ENCODE measurements at regions not wholly inside any gene's neighbourhood (a gene's known extent, or its start where the extent isn't known, plus 50 kb on each side); places are given as distances from the start of the nearest gene placed in this dataset.

DNA sequence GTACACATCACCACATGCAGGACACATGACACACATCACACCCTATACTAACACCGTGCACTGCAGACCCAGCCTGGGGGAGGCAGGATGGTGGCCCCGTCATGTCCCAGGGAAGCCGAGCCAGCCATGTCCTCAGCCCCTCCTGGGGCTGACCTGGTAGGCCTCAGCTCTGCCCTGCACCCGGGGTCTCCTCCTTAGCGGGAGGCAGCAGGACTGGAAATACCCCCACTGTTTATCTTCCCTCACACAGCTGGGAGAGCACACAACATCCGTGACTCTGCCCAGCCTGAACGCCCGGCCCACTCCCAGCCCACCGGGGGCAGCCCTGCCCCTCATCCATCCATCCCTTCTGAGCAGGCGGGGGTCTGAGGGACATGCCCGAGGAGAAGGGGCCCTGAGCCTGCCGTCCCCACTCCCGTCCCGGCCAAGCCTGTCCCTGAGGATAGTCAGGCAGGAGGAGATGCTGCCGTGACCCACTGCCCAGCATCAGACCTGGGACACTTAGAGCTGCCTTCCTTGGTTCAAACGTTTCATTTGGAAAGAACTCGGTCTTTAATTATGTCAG, 945.0 kb downstream of the BRD1 start:
- DNase-seq (ENCODE audit: low read depth) (no peak), FAIRE-seq (no peak)
- Histone ChIP-seq H3K4me3 (ENCODE audit: low read depth, low read length) (no peak overlapping the region), H3K36me3 (ENCODE audit: control insufficient read depth, insufficient read depth, low read length) (no peaks in the 10 kb centered on the region), H3K27me3 (ENCODE audit: control insufficient read depth, insufficient read depth, low read length) (no peaks in the 10 kb centered on the region)
- TF ChIP-seq, protein P1, sequence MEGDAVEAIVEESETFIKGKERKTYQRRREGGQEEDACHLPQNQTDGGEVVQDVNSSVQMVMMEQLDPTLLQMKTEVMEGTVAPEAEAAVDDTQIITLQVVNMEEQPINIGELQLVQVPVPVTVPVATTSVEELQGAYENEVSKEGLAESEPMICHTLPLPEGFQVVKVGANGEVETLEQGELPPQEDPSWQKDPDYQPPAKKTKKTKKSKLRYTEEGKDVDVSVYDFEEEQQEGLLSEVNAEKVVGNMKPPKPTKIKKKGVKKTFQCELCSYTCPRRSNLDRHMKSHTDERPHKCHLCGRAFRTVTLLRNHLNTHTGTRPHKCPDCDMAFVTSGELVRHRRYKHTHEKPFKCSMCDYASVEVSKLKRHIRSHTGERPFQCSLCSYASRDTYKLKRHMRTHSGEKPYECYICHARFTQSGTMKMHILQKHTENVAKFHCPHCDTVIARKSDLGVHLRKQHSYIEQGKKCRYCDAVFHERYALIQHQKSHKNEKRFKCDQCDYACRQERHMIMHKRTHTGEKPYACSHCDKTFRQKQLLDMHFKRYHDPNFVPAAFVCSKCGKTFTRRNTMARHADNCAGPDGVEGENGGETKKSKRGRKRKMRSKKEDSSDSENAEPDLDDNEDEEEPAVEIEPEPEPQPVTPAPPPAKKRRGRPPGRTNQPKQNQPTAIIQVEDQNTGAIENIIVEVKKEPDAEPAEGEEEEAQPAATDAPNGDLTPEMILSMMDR (IDR thresholded peaks at IDR 0.05; ENCODE audit: insufficient read depth, low read length, severe bottlenecking), result no peak

DNA sequence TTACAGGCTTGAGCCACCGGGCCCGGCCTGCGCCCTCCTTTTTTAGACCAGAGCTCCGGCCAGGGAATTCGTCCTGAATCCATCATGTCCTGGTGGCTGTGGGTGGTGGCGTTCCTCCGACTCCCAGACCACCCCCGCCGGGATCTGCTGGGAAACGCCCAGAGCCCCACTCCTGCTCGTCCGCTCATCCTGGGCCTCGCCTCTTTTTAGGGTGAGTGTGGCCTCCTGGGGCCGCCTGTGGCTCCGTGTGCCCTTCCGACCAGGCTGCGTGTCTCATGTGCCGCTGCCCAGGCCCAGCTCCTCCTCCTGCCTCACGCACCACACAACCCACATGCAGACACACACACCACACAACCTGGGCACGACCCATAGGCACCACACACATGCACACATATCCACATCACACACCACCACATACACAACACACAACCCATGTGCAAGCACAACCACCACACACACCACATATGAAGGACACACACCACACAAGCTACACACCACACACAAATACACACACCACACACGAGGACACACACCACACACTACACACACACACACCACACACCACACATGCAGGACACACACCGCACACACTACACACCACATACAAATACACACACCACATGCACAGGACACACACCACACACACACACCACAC, 946.2 kb downstream of the BRD1 start:
- Histone ChIP-seq H3K27me3 (ENCODE audit: control insufficient read depth, insufficient read depth, low read length) (no peaks in the 10 kb centered on the region), H3K36me3 (ENCODE audit: control insufficient read depth, insufficient read depth, low read length) (no peaks in the 10 kb centered on the region), H3K4me3 (ENCODE audit: low read depth, low read length) (no peak overlapping the region)
- DNase-seq (ENCODE audit: low read depth) (no peak), FAIRE-seq (no peak)
- TF ChIP-seq, protein P1 (IDR thresholded peaks at IDR 0.05; ENCODE audit: insufficient read depth, low read length, severe bottlenecking), result no peak

DNA sequence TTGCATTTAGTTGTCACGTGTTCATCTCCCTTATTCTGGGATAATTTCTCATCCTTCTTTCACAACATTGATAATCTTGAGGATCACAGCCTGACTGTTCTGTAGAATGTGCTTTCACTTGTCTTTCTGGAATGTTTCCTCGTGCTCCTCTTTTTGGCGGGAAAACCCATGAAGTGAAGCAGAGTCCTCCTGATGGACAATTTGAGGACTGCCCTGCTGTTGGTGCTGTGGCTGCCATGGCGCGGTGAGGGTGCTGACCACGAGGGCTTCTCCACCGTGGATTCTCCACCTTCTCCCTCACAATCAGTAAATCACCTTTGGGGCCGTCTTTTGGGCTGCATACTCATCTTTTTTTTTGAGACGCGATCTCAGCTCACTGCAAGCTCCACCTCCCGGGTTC, 946.9 kb downstream of the BRD1 start:
- TF ChIP-seq, protein P1 (IDR thresholded peaks at IDR 0.05; ENCODE audit: insufficient read depth, low read length, severe bottlenecking), result no peak
- DNase-seq (ENCODE audit: low read depth) (no peak), FAIRE-seq (no peak)
- H3K36me3 ChIP-seq (ENCODE audit: control insufficient read depth, insufficient read depth, low read length), result no peaks in the 10 kb centered on the region
- H3K4me3 ChIP-seq (ENCODE audit: low read depth, low read length), result no peak overlapping the region
- no peaks in the 10 kb centered on the region for H3K27me3 ChIP-seq (ENCODE audit: control insufficient read depth, insufficient read depth, low read length)

DNA sequence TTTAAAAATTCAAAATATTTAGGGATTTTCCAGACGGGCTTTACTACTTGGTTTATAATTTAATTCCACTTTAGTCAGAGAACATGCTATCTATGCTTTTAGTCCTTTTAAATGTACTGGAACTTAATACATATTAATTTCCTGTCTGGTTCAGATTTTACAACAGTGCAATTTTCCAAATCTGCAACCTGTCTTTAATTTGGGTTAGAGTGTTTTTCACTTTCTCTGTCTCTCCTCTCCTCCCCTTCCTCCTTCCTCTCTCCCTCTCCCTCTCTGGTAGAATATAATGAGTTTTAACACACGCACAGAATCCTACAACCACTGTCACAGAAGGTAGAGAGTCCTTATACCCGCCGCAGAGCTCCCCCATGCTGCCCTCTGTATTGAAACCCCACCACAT, 950.7 kb downstream of the BRD1 start:
- H3K27me3 ChIP-seq (ENCODE audit: control insufficient read depth, insufficient read depth, low read length), result no peaks in the 10 kb centered on the region
- no peaks in the 10 kb centered on the region for H3K36me3 ChIP-seq (ENCODE audit: control insufficient read depth, insufficient read depth, low read length)
- TF ChIP-seq, protein P1 (IDR thresholded peaks at IDR 0.05; ENCODE audit: insufficient read depth, low read length, severe bottlenecking), result no peak
- DNase-seq (ENCODE audit: low read depth), result no peak
- FAIRE-seq, result no peak
- H3K4me3 ChIP-seq (ENCODE audit: low read depth, low read length), result no peak overlapping the region

DNA sequence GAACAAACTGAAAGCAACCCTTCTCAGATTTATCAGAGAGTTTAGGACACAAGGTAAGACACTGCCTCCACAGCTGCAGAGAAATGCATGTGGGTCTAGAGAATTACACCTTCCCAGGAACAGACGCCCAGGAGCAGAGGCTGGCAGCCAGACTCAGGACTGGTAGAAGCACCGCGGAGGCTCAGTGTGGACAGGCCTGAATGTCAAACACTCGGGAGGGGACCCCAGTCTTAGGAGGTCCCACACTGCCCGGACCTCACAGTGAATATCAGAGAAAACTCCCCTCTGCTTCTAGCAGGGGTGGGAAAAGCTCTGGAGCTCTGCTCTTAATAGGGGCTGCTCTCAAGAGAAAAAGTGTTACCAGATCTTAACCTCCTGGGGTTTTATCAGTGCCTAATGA, 952.7 kb downstream of the BRD1 start:
- no peak for FAIRE-seq
- Histone ChIP-seq H3K4me3 (ENCODE audit: low read depth, low read length) (no peak overlapping the region), H3K27me3 (ENCODE audit: control insufficient read depth, insufficient read depth, low read length) (no peaks in the 10 kb centered on the region), H3K36me3 (ENCODE audit: control insufficient read depth, insufficient read depth, low read length) (no peaks in the 10 kb centered on the region)
- TF ChIP-seq, protein P1 (IDR thresholded peaks at IDR 0.05; ENCODE audit: insufficient read depth, low read length, severe bottlenecking), result no peak
- DNase-seq (ENCODE audit: low read depth), result no peak

DNA sequence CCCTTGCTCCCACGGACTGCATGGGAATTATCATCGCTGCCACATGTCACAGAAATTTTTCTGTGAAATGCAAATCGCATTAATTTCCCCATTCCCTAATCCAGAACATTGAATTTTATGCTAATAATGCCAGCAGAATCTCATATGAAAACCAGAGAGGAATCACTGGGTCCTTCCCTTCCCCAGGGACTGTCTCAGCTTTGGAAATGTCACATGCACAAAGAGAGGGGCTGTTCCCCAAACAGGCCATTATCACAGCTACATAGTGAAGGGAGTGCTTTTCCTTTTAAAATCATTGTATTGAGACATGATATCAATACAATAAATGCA, 954.5 kb downstream of the BRD1 start:
- Histone ChIP-seq H3K36me3 (ENCODE audit: control insufficient read depth, insufficient read depth, low read length) (no peaks in the 10 kb centered on the region), H3K27me3 (ENCODE audit: control insufficient read depth, insufficient read depth, low read length) (no peaks in the 10 kb centered on the region), H3K4me3 (ENCODE audit: low read depth, low read length) (no peak overlapping the region)
- DNase-seq (ENCODE audit: low read depth), result no peak
- TF ChIP-seq, protein P1 (IDR thresholded peaks at IDR 0.05; ENCODE audit: insufficient read depth, low read length, severe bottlenecking), result no peak
- no peak for FAIRE-seq

All from bronchial epithelial cell (primary cell).